Heart left ventricle (tissue), 13 donors: ENCODE measurements at regions not wholly inside any gene's neighbourhood (a gene's known extent, or its start where the extent isn't known, plus 50 kb on each side); places are given as distances from the start of the nearest gene placed in this dataset.

Experiments
- CTCF ChIP-seq, 12 donors: fragments of 200-600 bp; sonication (generic) in 4 of 12; IDR thresholded peaks; one replicate each; pipeline versions ENCODE4 v1.5.0 to v1.8.0; 2018 to 2022; ENCODE audit warnings: antibody characterized with exemption in 12 of 12, mild to moderate bottlenecking in 5 of 12
- POLR2A ChIP-seq, 2 donors: fragments of 450-650 bp; IDR thresholded peaks; one replicate each; pipeline ENCODE4 v1.6.1; 2017; ENCODE audit warnings: antibody characterized with exemption in 2 of 2, mild to moderate bottlenecking in 2 of 2, moderate library complexity in 2 of 2
- donor health status: ischemic (EF 13 %, LVEDD 7.1; RV severe dilation, severe dysfunction).
- donor health status: DM: no; HTN: yes; CAD: no.
- donor health status: DM: no; HTN: no; CAD: no.
- donor health status: ischemic (EF 25% LVEDD 6.9; RV normal size, moderate dysfunction).
- donor health status: ischemic (EF 25% LVEDD 5.7; RV mildly dilated, moderate dysfunction).
- donor health status: ischemic (EF 35%, LVEDD 5.7; RV mildly dilated, moderate dysfunction).
- donor health status: nonischemic (EF 11% LVEDD 7.7; RV severe dilation, severe dysfunction).
- donor health status: DM: yes; HTN: yes; CAD: no.
- donor health status: PGD.
- donor health status: ischemic (EF 29% LVEDD 5.4; RV normal size, mild dysfunction).
- donor health status: nonischemic (EF 23%, LVEDD 6.1; RV moderate dilation, normal function).

GRCh38 chr21:25518491-25518911, 88.8 kb downstream of the MRPL39 start:
- TF ChIP-seq POLR2A (IDR thresholded peaks at IDR 0.05) (no peak), CTCF (IDR thresholded peaks at IDR 0.05) (no peak)
